ENCODE measurements at regions not wholly inside any gene's neighbourhood (a gene's known extent, or its start where the extent isn't known, plus 50 kb on each side); places are given as distances from the start of the nearest gene placed in this dataset.

DNA sequence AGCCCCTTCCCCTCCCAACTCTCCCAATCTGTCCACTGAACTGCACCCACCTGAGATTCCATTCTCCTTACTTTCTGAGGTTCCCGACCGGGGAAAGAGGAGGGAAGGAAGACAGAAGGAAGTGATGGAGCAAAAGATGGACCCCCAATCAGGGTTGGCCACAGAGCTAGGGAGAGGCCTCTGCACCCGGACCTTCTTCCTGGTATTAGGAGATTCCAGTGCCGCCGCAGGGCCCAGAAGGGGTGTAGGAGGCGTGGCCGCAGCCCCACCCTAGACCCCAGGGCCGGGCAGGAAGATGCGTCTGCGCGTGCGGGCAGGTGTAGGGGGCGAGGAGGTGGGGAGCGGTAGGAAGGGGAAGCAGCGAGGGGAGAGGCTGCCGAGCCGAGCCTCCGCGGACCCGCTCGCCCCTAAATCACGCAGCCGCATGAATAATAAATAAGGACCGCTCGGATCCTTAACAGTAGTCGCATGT is 104.2 kb upstream of the MVB12B start:
- DNase-seq (ENCODE audit: low spot score) = no peak

GRCh38 chr9:126222835-126223431 is 103.7 kb upstream of the MVB12B start:
- no peak for DNase-seq (ENCODE audit: low spot score)

GRCh38 chr9:126223798-126224531 is 102.7 kb upstream of the MVB12B start:
- DNase-seq (ENCODE audit: low spot score) = no peak

DNA sequence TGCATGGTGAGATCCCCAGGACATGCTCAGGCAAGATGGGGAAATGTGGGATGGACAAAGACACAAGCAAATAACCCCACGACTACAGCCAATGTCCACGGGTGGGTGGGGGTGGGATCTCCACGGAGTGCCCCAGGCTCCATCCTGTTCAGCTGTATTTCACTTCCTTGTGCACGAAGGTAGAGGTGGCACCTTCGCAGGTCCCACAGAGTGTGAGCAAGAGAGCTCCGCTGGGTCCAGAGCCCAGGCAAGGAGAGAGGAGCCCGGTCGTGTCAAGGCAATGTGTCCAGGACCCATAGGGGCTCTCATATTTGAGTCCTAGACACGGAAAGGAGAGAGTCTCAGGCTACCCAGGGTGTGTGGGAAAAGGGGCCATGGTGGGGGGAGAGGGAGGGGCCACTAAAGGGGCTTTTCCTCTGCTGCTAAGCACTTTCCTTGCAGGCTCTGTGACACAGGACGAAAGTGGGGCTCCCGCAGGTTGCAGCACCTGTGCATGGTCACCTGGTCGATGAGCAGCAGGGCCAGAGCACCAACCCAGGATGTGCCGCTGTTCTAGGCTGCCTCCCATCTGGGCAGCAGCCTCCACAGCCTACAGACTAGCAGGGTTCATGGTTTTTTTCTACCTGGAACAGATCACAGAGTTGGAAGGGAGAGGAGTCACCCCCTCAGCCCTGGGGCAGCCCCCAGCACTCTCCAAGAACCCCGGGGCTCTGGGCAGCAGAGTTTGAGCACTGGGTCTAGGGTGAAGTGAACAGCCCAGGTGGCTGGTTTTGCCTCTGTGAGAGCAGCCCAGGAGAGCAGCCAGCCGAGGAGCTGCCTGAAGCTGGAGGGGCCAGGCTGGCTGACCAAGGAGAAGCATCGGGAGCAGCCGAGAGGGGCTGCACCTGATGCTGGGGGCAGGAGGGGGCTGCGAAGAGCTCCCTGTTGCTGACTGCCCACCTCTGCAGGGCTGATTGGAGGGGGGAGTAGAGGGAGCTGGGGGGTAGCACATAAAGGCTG is 100.7 kb upstream of the MVB12B start:
- DNase-seq (ENCODE audit: low spot score) = no peak

- DNase-seq (ENCODE audit: low spot score) = no peak
Observed at GRCh38 chr9:126226991-126227936, 99.4 kb upstream of the MVB12B start.

GRCh38 chr9:126228111-126228780 is 98.4 kb upstream of the MVB12B start:
- no peak for DNase-seq (ENCODE audit: low spot score)

DNA sequence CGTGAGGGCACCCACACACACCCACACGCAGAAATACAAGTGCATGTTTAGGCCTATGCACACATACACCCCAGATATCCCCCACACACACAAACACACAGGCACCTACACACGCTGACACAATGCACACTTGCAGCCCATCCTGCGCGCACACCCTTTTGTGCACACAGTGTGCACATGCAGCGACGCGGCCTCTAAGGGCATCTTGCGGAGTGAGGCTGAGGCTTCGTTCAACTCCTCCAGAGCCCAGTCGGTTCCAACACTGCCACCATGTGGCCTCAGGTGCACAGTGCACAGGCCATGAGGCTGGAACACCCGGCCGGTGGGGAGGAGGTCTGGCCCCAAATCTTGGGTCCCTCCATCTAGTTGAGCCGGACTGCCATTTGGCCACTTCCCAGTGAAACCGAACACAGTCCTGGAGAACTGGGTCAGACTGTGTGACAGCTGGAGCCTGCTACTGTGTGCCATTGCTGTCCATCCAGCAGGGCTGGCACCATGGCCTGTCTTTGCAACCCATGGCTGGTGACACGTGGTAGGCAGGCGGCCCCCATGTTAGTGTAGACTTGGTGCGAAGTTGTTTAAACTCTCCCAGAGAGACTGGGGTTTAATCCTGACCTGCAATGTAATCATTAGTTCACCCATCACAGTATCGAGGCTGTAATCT is 97.7 kb upstream of the MVB12B start:
- DNase-seq (ENCODE audit: low spot score) = peak; percentile 36

DNA sequence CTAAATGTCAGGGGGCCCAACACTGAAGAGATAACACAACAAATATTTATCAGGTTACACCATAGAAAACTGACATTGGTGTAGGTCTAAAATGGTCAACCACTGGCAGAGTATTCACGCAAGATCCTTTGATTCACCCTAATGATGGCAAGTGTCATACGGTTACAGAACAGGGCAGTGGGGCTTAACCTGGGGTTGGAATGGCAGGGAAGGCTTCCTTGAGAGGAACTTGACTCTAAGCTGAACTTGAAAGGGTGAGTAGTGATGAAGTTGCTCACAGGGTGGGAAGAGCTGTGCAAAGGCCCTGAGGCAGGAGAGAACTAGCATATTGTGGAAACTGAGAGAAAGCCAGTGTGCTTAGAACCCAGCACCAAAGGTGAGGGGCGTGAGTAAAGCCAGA is 97.1 kb upstream of the MVB12B start:
- no peak for DNase-seq (ENCODE audit: low spot score)

DNA sequence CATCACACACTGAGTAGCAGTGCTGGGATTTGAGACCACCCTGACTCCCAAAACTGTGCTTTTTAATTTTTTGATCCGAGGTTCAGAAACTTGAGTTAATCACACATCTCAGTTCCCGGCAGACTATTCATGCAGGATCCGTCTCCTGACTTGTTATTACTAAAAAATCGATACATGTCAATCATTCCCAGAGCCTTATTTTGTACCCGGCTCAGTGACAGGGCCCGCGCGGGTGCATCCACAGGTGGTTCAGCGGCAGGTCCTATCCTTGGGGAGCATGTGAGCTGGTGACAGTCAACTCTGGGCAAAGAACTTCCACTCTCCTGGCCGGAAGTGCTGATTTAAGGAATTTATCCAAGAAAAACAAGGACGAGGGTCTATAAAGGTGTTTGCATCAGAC is 95.9 kb upstream of the MVB12B start:
- no peak for DNase-seq (ENCODE audit: low spot score)

DNA sequence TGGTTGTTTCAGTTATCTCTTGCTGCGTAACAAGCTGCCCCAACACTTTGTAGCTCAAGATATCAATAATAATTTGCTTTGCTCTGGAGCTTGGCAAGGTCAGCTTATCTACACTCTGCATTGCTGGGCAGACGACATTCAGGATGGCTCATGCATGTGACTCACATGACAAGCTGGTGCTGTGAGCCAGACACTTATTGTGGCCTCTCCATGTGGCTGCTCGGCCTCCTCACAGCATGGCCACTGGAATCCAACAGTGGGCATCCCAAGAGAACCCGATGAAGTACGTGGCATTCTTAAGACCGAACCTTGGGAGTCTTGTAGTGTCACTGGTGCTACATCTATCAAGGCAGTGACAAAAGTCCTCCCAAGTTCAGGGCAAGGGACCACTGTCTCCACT is 94.2 kb upstream of the MVB12B start:
- no peak for DNase-seq (ENCODE audit: low spot score)

- DNase-seq (ENCODE audit: low spot score) = no peak
Observed at GRCh38 chr9:126233175-126233574, 93.5 kb upstream of the MVB12B start.

- DNase-seq (ENCODE audit: low spot score) = no peak
Observed at GRCh38 chr9:126233913-126234525, 92.6 kb upstream of the MVB12B start.

- no peak for DNase-seq (ENCODE audit: low spot score)
Observed at GRCh38 chr9:126234681-126235335, 91.8 kb upstream of the MVB12B start.

GRCh38 chr9:126235336-126236243 is 91.0 kb upstream of the MVB12B start:
- no peak for DNase-seq (ENCODE audit: low spot score)

DNA sequence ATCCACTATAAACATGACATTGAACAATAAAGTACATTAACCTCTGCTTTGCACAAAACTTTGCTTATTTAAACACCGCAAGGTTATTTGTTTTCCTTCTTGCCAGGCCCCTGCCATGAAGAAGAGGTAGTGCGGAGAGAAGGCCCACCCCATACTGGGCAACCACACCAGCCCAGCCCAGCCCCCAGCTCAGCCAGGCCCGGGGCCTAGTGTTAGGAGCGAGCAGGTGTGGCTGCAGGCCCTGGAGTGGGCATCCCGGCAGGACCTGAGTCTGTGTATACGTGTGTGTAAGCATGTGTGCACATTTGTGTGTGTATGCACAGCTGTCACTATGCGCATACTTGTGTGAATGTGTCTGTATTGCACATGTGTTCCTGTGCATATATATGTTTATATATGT is 90.4 kb upstream of the MVB12B start:
- DNase-seq (ENCODE audit: low spot score) = no peak

DNA sequence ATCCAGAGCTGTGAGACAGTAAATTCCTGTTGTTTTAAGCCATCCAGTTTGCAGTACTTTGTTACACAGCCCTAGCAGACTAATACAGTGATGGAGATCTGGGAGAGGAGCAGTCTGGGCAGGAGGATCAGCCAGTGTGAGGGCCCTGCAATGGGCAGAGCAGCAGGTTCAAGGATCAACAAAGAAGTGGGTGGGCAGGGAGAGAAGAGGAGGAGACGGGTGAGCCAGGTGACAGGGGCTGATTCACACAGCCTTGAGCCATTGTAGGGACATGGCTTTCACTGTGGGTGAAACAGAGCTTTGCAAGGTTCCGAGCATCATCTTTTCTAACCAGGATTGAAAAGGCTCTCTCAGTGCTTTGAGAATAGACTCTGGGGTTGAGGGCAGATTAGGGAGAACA is 88.2 kb upstream of the MVB12B start:
- DNase-seq (ENCODE audit: low spot score) = no peak

DNA sequence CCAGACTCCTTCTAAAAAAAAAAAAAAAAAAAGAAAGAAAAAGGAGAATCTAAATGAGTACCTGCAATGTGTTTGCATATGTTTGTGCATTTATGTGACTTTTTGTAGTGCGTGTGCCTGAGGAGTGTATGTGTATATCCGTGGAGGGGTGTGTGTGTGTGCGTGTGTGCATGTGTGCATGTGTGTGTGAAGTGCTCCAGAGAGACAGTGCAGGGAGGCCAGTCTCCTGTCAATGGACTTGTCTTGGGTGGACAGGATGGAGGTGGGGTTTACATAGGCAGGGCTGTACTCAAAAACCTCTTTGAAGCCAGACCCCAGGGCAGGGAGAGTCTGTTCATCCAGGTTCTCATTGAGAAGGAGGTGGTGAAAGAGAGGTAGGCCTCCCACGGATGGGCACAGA is 87.1 kb upstream of the MVB12B start:
- no peak for DNase-seq (ENCODE audit: low spot score)

GRCh38 chr9:126240835-126241234 is 85.8 kb upstream of the MVB12B start:
- DNase-seq (ENCODE audit: low spot score) = no peak

Measured in kidney capillary endothelial cell (primary cell).